H9 (cell line): ENCODE measurements at regions not wholly inside any gene's neighbourhood (a gene's known extent, or its start where the extent isn't known, plus 50 kb on each side); places are given as distances from the start of the nearest gene placed in this dataset.

ENCODE experiments used
- DNase-seq: peaks from one replicate; pipeline ENCODE4 v3.0.0-alpha.2; 2017
- H2AFZ ChIP-seq: one replicate; pipeline ENCODE4 v1.6.1; 2013; ENCODE audit warnings: mild to moderate bottlenecking, low read length, control low read depth, moderate library complexity
- H2AK5ac ChIP-seq: 2 replicates; pipeline ENCODE4 v1.6.1; 2013; ENCODE audit warnings: low read length, control low read depth, mixed read lengths; ENCODE audit not compliant: insufficient read length
- H2BK120ac ChIP-seq: one replicate; pipeline ENCODE4 v1.6.1; 2013; ENCODE audit warnings: low read depth, mild to moderate bottlenecking, low read length, control low read depth, inconsistent platforms; ENCODE audit not compliant: poor library complexity, severe bottlenecking
- H2BK12ac ChIP-seq: 2 replicates; pipeline ENCODE4 v1.6.1; 2013; ENCODE audit warnings: low read length, control low read depth, mixed read lengths, low read depth; ENCODE audit not compliant: insufficient read length
- H2BK15ac ChIP-seq: 2 replicates; pipeline ENCODE4 v1.6.1; 2013; ENCODE audit warnings: low read depth, low read length, control low read depth
- H2BK20ac ChIP-seq: one replicate; pipeline ENCODE4 v1.6.1; 2013; ENCODE audit warnings: low read depth, mild to moderate bottlenecking, low read length, control low read depth, inconsistent platforms; ENCODE audit not compliant: poor library complexity, severe bottlenecking
- H2BK5ac ChIP-seq: 2 replicates; pipeline ENCODE4 v1.6.1; 2013; ENCODE audit warnings: low read length, control low read depth, mixed read lengths; ENCODE audit not compliant: insufficient read length
- H3K14ac ChIP-seq: 2 replicates; pipeline ENCODE4 v1.6.1; 2013; ENCODE audit warnings: low read length, control low read depth; ENCODE audit not compliant: insufficient read depth
- H3K18ac ChIP-seq: 2 replicates; pipeline ENCODE4 v1.6.1; 2013; ENCODE audit warnings: low read depth, mild to moderate bottlenecking, mixed read lengths, low read length, control low read depth; ENCODE audit not compliant: insufficient read length
- H3K23ac ChIP-seq: 2 replicates; pipeline ENCODE4 v1.6.1; 2013; ENCODE audit warnings: low read length, control low read depth, mixed read lengths, low read depth; ENCODE audit not compliant: insufficient read length
- H3K23me2 ChIP-seq: 2 replicates; pipeline ENCODE4 v1.6.1; 2013; ENCODE audit warnings: low read depth, mild to moderate bottlenecking, mixed read lengths, low read length, control low read depth; ENCODE audit not compliant: insufficient read length, poor library complexity, severe bottlenecking
- H3K27ac ChIP-seq: 2 replicates; pipeline ENCODE4 v1.5.1; 2013; ENCODE audit warnings: low read length, control low read depth, mixed read lengths, low read depth; ENCODE audit not compliant: insufficient read length
- H3K27me3 ChIP-seq: 2 replicates; pipeline ENCODE4 v1.6.1; 2013; ENCODE audit warnings: low read length, control low read depth, inconsistent platforms; ENCODE audit not compliant: insufficient read depth
- H3K4ac ChIP-seq: 2 replicates; pipeline ENCODE4 v1.6.1; 2013; ENCODE audit warnings: low read depth, mild to moderate bottlenecking, control low read depth, inconsistent platforms, low read length, moderate library complexity
- H3K4me1 ChIP-seq: 2 replicates; pipeline ENCODE4 v1.6.1; 2013; ENCODE audit warnings: low read length, control low read depth, inconsistent platforms; ENCODE audit not compliant: insufficient read depth
- H3K4me2 ChIP-seq: 2 replicates; pipeline ENCODE4 v1.6.1; 2013; ENCODE audit warnings: low read length, control low read depth, mixed read lengths; ENCODE audit not compliant: insufficient read length, insufficient read depth
- H3K56ac ChIP-seq: 2 replicates; pipeline ENCODE4 v1.6.1; 2013; ENCODE audit warnings: low read depth, mild to moderate bottlenecking, mixed read lengths, low read length, control low read depth; ENCODE audit not compliant: insufficient read length
- H3K79me1 ChIP-seq: 2 replicates; pipeline ENCODE4 v1.6.1; 2013; ENCODE audit warnings: low read depth, mild to moderate bottlenecking, moderate library complexity, low read length, control low read depth, inconsistent platforms; ENCODE audit not compliant: insufficient read depth, poor library complexity, severe bottlenecking
- H3K79me2 ChIP-seq: 2 replicates; pipeline ENCODE4 v1.6.1; 2013; ENCODE audit warnings: low read length, control low read depth, inconsistent platforms; ENCODE audit not compliant: insufficient read depth
- H3K9ac ChIP-seq: 2 replicates; pipeline ENCODE4 v1.6.1; 2013; ENCODE audit warnings: low read length, control low read depth, mixed read lengths; ENCODE audit not compliant: insufficient read length; ENCODE audit errors: extremely low read depth
- H3K9me3 ChIP-seq: one replicate; pipeline ENCODE4 v1.6.1; 2013; ENCODE audit warnings: low read depth, low read length, inconsistent platforms; ENCODE audit not compliant: control insufficient read depth
- H3T11ph ChIP-seq: one replicate; pipeline ENCODE4 v1.6.1; 2013; ENCODE audit warnings: mild to moderate bottlenecking, low read length, control low read depth, inconsistent platforms
- H4K20me1 ChIP-seq: one replicate; pipeline ENCODE4 v1.6.1; 2013; ENCODE audit not compliant: control insufficient read depth, insufficient read length, insufficient read depth
- H4K5ac ChIP-seq: 2 replicates; pipeline ENCODE4 v1.6.1; 2013; ENCODE audit warnings: low read depth, mild to moderate bottlenecking, mixed read lengths, low read length, control low read depth; ENCODE audit not compliant: insufficient read length
- H4K8ac ChIP-seq: replicated peaks from 2 replicates; pipeline ENCODE4 v1.6.1; 2013; ENCODE audit warnings: low read length, control low read depth, mixed read lengths, low read depth; ENCODE audit not compliant: insufficient read length
- H4K91ac ChIP-seq: 2 replicates; pipeline ENCODE4 v1.6.1; 2013; ENCODE audit warnings: low read depth, mild to moderate bottlenecking, moderate library complexity, mixed read lengths, low read length, control low read depth; ENCODE audit not compliant: insufficient read length
- H3K27ac Mint-ChIP-seq, 3 experiments: 2 replicates in 2 of 3; 3 replicates in 1 of 3; pipeline ENCODE4 v1.8.0; 2020 to 2021; ENCODE audit warnings: mixed read lengths in 3 of 3, mild to moderate bottlenecking in 1 of 3, moderate library complexity in 1 of 3
- H3K27me3 Mint-ChIP-seq: 2 replicates; pipeline ENCODE4 v1.8.0; 2021; ENCODE audit warnings: low read depth, mild to moderate bottlenecking, moderate library complexity, mixed read lengths
- H3K36me3 Mint-ChIP-seq, 3 experiments: 2 replicates in 2 of 3; 3 replicates in 1 of 3; pipeline ENCODE4 v1.8.0; 2020 to 2021; ENCODE audit warnings: low read depth in 3 of 3, mixed read lengths in 3 of 3; ENCODE audit not compliant: insufficient read depth in 1 of 3
- H3K4me1 Mint-ChIP-seq, 2 experiments: 2 replicates each; pipeline ENCODE4 v1.8.0; 2020; ENCODE audit warnings: mixed read lengths in 2 of 2
- H3K4me3 Mint-ChIP-seq, 2 experiments: 2 replicates in 1 of 2; 3 replicates in 1 of 2; pipeline ENCODE4 v1.8.0; 2020 to 2021; ENCODE audit warnings: mild to moderate bottlenecking in 2 of 2, mixed read lengths in 2 of 2, moderate library complexity in 1 of 2
- H3K9me3 Mint-ChIP-seq, 2 experiments: 2 replicates in 1 of 2; 3 replicates in 1 of 2; pipeline ENCODE4 v1.8.0; 2020; ENCODE audit warnings: mild to moderate bottlenecking in 2 of 2, mixed read lengths in 2 of 2, moderate library complexity in 1 of 2
- CTCF ChIP-seq: fragments of 200-600 bp; sonication (generic); conservative IDR thresholded peaks from 3 replicates; pipeline ENCODE4 v1.8.0; 2021; ENCODE audit warnings: antibody characterized with exemption, mild to moderate bottlenecking
- WGBS: extraction: QIAGEN DNeasy Blood & Tissue Kit; methylation state at CpG from one replicate; pipeline ENCODE4 v1.1.7; 2013; ENCODE audit warnings: missing lambda C conversion rate, low lambda C conversion rate, mixed read lengths; ENCODE audit not compliant: insufficient read length; ENCODE audit errors: extremely low coverage; 5-methylcytosine and 5-hydroxymethylcytosine counted together

- no peaks in the 10 kb centered on the region for H3K79me1 ChIP-seq
- TF ChIP-seq CTCF, result no peak
- 0 out of 7 replicates have a peak, but pooled peaks cover 0 to 7% (median 2%) of the 10 kb centered on the region in 3 experiments for H3K36me3 Mint-ChIP-seq
- no peak overlapping the region for H3K14ac ChIP-seq
- H2AFZ ChIP-seq, result no peak overlapping the region
- no peaks in the 10 kb centered on the region for H3K23me2 ChIP-seq
- no CpG with 5 or more reads among the region's 2 CpGs for WGBS
- no peaks in the 10 kb centered on the region; the same call in 1 of the 2 replicates for H3K27me3 Mint-ChIP-seq
- no peaks in the 10 kb centered on the region for H3K9me3 ChIP-seq
- H3K79me2 ChIP-seq, result no peaks in the 10 kb centered on the region
- H2BK5ac ChIP-seq, result no peak overlapping the region
- no peak overlapping the region for H3K4me2 ChIP-seq
- H3K4ac ChIP-seq, result no peak overlapping the region
- H4K5ac ChIP-seq, result no peak overlapping the region
- H3K56ac ChIP-seq, result no peak overlapping the region
- no peak overlapping the region for H3K9ac ChIP-seq
- no peak overlapping the region for H4K91ac ChIP-seq
- H3K23ac ChIP-seq, result no peak overlapping the region
- no peak overlapping the region for H2BK12ac ChIP-seq
- peaks cover 0 to 3% of the 10 kb centered on the region in 2 experiments; a peak in 3 of 5 replicates for H3K9me3 Mint-ChIP-seq
- H3K27ac Mint-ChIP-seq, result no peak overlapping the region
- H3T11ph ChIP-seq, result no peak overlapping the region
- H4K20me1 ChIP-seq, result no peaks in the 10 kb centered on the region
- no peak overlapping the region for H4K8ac ChIP-seq
- no peak overlapping the region for H3K18ac ChIP-seq
- H2BK15ac ChIP-seq, result no peak overlapping the region
- H3K4me1 ChIP-seq, result no peaks in the 10 kb centered on the region
- H3K27me3 ChIP-seq, result no peaks in the 10 kb centered on the region
- H3K4me1 Mint-ChIP-seq, result peaks cover 0 to 4% of the 10 kb centered on the region in 2 experiments; a peak in 1 of 4 replicates
- H3K4me3 Mint-ChIP-seq, result no peak overlapping the region
- no peak for DNase-seq
- H3K27ac ChIP-seq, result no peak overlapping the region
- H2BK120ac ChIP-seq, result no peak overlapping the region
- H2BK20ac ChIP-seq, result no peak overlapping the region
- H2AK5ac ChIP-seq, result no peak overlapping the region
Observed at GRCh38 chr12:93191423-93191822, 186.3 kb upstream of the NUDT4 start.
